Stimulated activated CD8-positive, alpha-beta memory T cell treated with anti-CD3 and anti-CD28 coated beads, Interleukin-2, amount 100 ng/mL, for 1 hour (primary cell): ENCODE measurements at regions not wholly inside any gene's neighbourhood (a gene's known extent, or its start where the extent isn't known, plus 50 kb on each side); places are given as distances from the start of the nearest gene placed in this dataset.

Experiments
- DNase-seq, 2 donors: peaks; one replicate each; pipeline ENCODE4 v3.0.0-alpha.2; 2020; ENCODE audit warnings: low read depth in 2 of 2

DNA sequence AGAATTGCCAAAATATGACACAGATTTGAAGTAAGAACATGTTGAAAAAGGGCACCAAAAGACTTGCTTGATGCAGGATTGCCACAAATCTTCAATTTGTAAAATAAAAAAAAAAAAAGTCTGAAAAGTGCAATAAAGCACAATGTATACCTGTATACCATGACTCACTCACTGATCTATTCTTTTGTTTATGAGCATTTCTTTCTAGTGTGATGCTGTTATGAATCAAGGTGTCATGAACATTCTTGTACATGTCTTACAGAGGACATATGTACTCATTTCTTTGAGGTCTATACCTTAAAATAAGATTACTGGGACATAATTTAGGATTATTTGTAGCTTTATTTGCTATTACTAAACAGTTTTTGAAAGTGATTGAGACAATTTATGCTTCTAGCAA is 464.9 kb upstream of the RBMS3 start:
- DNase-seq, result no peak

- no peak for DNase-seq
Measured at GRCh38 chr3:28824316-28824715, 456.6 kb upstream of the RBMS3 start.

DNA sequence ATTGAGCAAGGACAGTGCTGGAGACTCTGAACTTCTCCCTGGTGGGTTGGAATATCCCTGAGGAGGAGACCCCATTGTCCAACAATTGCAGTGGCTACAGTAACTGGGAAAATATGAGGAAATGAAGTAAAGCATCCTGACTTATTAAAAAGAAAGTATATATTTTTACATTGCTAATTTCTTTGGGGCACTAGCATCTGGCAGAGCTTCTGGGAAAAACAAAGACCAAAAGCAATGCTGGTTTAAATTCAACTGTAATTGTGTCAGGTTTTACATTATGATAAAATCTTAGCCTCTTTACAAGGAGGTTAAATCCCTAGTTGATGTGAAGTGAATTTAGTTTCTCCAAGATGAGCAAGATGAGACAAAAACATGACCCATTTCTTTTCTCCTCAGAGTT is 454.0 kb upstream of the RBMS3 start:
- DNase-seq, result no peak

DNA sequence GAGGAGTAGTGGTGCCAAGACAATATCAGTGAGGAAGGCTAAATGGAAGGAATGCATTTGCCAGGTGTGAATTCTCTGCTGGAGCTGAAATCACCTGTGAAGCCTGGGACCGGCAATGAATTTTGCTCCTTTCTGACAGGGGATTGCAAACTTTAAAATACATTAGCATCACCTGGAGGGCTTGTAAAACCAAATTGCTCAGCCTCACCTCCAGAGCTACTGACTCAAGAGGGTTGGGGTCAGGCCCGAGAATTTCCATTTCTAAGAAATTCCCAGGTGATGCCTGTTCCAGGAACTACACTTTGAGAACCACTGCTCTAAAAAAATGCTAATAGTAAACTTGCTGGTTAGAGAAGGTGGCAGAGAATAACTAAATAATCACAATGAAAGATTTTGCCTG is 445.6 kb upstream of the RBMS3 start:
- no peak for DNase-seq

- DNase-seq, result no peak
Measured at GRCh38 chr3:28835751-28836150, 445.1 kb upstream of the RBMS3 start.

DNA sequence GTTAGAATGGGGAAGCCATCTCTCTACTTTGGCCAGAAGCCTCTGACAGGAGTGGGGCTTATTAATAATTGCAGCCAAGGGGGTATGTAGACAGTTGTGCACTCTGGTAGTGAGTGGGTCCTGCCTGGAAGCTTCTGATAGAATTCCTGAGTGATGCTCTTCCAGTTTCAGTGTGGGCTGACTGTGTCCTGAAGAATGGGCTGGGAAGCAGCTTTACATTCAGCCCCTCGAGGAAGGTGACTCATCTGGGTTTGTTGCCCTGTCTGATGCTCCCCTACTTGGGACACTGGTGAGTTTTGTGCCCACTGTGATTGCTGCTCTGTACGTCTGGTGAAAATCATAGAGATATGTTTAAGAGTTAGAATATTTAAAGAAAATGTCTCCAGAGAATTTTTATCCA is 444.7 kb upstream of the RBMS3 start:
- DNase-seq, result no peak

DNA sequence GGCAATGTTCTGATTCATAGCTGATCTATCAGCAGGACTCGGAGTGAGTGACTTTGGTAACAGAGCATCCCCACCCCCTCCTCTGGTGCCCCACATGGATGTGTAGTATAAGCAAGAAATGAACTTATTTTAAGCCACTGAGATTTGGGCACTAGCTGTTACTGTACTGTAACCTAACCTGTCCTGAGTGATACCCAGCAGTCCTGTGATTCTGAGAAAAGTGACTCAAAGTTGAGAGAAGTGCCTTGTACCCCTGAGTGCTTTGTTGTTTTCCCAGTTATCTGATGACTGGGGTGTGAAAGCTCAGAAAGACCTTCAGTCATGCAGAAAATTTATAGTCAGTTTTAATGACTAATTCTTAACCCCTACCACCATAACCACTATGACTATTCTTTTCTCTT is 439.9 kb upstream of the RBMS3 start:
- DNase-seq, result no peak

- no peak for DNase-seq
Measured at GRCh38 chr3:28841441-28841840, 439.4 kb upstream of the RBMS3 start.

GRCh38 chr3:28844298-28845005 is 436.4 kb upstream of the RBMS3 start:
- DNase-seq, result no peak

- no peak for DNase-seq
Measured at GRCh38 chr3:28845006-28845324, 435.9 kb upstream of the RBMS3 start.

DNA sequence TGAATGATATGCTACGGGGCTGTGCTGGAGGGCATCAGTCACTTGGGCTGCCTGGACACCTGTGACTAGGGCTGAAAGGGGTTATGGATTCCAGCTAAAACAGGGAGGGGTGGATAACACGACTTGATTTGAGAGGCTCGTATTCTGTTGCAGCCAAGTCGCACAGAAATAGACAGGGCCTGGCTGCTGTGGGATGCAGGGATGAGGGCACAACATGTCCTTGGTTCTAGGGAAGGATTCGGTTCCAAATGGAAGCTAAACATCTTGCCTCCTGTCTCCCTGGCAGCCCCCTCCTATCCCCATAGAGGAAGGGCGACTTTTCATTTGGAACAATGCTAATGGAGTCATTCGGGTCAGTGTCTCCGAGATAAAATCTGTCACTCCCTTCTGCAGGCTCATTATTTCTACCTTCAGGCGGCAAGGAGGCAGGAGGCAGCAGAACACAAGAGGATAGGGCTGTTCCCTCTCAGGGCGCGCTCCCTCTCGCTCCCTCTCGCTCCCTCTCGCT is 433.8 kb upstream of the RBMS3 start:
- no peak for DNase-seq

DNA sequence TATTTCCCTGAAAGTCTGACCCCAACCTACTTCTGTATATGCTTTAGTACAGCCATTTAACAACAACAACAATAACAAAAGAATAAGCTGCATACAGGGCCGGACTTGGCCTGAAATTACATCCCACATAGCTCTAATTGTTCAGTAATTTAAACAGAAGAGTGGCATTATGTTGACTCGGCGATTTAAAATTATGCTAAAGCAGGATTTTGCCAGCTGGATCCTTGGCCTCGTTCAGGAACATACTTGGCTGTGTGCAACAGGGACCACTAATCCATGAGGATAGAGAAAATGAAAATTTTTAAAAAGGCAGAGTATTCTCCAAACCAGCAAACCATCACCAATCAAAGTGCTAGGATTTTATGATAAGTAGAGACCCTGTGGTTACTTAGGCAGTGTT is 433.1 kb upstream of the RBMS3 start:
- no peak for DNase-seq

DNA sequence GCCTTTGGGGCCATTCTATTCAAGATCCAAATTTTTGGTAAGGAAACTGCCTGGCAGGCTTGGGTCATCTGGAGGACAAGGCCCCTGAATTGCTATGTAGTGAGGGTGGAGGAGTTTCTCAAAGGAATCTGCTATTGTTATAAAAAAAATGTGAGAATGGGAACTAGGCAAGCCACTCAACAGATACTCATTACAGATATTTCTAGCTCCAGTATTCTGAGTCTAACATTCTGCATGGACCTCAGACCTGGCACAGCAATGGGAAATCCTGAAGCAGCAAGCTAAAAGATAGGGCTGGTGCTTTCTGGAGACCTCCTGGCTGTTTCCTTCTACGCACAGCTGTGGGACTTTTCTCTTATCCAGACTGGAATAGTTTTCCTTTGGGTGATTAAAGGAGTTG is 430.7 kb upstream of the RBMS3 start:
- DNase-seq, result no peak

GRCh38 chr3:28853830-28854229 is 427.0 kb upstream of the RBMS3 start:
- no peak for DNase-seq

DNA sequence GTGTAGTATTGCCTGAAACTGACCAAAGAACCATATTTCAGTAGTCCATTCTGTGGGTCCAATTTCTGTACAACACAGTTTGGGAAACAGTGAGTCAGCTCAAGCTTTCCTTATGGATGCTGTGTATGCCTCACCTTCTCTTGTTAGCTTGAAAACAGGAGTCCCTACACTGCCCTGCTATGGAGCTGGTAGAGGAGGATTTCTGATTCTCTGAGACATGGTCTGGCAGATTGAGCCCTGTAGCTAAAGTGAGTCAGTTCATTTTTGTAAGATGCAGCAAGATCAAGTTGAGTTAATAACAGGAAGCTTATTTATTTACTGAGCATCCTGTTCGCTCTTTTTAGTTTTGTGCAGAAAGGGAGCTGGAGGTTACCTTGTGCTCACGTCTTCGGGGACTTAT is 424.1 kb upstream of the RBMS3 start:
- no peak for DNase-seq

GRCh38 chr3:28859897-28860296 is 421.0 kb upstream of the RBMS3 start:
- DNase-seq, result no peak

DNA sequence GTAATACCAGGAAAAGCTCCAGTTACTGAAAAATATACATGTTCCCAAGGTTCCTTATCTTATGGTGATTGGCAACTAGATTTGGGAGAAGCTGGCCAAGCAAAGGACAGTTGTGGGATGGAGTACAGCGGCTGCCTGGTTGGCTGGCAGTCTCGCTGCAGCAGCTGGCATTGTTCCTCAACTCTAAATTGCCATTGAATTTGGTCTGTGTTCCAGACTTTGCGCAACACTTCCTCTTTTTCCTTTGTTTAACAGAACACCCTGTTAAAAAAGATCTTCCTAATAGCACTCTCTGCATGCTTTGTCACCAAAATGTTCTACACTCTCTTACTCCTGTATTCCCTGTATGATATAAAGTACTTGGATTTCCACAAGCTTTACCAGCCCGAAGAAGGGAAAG is 420.6 kb upstream of the RBMS3 start:
- no peak for DNase-seq

- no peak for DNase-seq
Measured at GRCh38 chr3:28863186-28863585, 417.7 kb upstream of the RBMS3 start.

- no peak for DNase-seq
Measured at GRCh38 chr3:28867836-28868235, 413.0 kb upstream of the RBMS3 start.

- no peak for DNase-seq
Measured at GRCh38 chr3:28868897-28869296, 412.0 kb upstream of the RBMS3 start.

- no peak for DNase-seq
Measured at GRCh38 chr3:28877912-28878311, 403.0 kb upstream of the RBMS3 start.

DNA sequence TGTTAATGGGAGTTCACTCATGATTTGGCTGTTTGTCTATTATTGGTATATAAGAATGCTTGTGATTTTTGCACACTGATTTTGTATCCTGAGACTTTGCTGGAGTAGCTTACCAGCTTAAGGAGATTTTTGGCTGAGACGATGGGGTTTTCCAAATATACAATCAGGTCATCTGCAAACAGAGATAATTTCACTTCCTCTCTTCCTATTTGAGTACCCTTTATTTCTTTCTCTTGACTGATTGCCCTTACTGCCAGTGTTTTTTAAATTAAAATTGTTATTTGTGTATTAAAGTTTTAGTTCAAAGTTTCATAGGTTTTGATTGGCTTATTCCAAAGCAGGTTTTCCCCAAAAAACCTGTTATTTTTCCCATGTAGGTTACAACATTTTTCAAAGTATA is 390.5 kb upstream of the RBMS3 start:
- DNase-seq, result no peak

- DNase-seq, result no peak
Measured at GRCh38 chr3:28891485-28891884, 389.4 kb upstream of the RBMS3 start.

DNA sequence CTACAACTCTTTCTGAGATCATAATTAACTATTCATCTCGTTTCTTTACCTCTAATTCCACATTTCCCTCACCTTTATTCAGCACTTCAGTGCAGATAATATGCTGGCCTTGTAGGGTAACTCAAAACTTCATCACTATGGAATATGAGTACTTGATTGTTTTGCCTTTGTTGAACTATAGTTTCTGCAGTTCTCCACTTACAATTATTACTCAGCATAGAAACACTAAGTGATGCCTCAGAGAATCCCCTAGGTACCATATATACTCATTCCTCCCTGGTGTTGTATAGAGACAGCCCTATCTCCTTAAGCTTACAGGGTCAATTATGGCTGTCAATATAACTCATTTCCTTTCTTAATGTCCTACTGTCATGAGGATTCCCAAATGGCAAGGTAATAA is 380.6 kb upstream of the RBMS3 start:
- DNase-seq, result no peak
